HG03159 (cell line): ENCODE measurements at regions not wholly inside any gene's neighbourhood (a gene's known extent, or its start where the extent isn't known, plus 50 kb on each side); places are given as distances from the start of the nearest gene placed in this dataset.

ENCODE experiments used
- ATAC-seq: cut with Tn5 transposase; IDR thresholded peaks from one replicate; pipeline ENCODE4 v1.9.1; 2021; ENCODE audit warnings: mild to moderate bottlenecking, moderate library complexity; ENCODE audit not compliant: unreplicated experiment

DNA sequence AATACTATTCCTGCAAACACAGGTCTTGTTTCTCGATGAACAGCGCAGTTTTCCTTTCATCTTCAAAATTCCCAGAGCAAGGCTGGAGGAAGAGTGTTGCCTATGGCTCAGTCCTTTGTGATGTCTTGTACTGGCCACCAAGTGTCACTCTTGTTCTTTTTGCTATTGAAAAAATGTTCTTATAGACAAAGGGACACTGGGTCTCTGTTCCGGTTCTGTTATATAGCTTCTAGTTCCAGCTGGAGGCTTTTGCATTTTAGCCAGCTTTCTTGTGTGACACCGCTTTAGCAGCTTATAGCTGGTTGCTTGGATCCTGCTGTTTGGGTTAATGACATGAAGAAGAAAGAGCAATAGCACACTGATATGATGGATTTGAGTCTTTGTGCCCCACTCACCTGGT lies 343.7 kb upstream of the KCNN2 start:
- no peak for ATAC-seq

DNA sequence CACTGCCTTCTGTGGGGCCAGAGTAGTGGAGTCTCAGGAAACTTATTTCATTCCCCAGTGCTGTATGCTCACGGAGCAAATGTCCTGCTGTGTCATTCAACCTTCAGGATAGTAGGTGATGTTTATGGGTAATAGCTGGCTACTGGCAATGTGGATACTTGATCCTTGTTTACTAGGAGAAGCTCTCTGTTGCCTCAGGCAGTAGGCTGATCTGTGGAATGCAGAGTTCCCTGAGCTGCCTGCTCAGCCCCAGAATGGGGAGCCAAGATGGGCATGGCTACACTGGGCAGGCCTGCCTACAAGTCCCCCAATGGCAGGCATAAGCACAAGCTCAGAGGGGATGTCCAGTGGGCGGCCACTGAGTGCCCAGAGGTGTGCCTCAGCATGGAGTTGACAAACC lies 323.1 kb upstream of the KCNN2 start:
- no peak for ATAC-seq

DNA sequence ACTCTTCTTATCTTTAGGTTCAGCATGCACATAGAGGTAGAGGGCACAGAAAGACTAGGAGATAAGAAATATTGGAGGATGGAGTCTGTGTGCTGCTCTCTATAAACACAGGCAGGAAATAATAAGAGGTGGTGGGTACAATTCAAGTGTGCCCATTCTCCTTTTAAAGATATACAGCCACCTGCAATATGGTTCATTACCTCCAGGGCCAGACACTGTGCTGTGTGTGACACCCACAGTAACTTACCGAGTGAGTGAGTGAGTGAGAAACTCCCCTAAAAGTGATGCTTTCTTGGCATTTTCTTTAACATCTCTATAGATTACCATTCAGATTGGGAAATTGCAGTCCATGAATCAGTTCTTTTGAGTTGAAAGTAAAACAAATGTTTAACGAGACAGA lies 311.8 kb upstream of the KCNN2 start:
- ATAC-seq: no peak

DNA sequence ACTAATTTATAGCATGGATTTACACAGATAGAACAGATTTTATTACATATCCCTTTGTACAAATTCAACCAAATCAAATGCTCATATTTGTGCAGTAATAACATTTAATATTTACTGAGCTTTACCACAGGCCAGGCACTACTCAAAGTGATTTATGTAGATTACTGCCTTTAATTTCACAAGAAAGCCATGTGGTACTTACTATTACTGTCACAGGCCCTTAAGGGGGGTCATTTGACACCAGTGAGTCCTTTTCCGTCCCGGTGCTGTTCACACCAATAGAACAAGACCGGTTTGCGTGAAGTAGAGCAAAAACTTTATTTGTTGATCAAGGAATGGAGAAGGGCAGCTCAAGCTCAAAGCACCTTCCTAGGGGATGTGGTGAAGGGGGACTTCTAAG lies 308.5 kb upstream of the KCNN2 start:
- ATAC-seq: no peak

DNA sequence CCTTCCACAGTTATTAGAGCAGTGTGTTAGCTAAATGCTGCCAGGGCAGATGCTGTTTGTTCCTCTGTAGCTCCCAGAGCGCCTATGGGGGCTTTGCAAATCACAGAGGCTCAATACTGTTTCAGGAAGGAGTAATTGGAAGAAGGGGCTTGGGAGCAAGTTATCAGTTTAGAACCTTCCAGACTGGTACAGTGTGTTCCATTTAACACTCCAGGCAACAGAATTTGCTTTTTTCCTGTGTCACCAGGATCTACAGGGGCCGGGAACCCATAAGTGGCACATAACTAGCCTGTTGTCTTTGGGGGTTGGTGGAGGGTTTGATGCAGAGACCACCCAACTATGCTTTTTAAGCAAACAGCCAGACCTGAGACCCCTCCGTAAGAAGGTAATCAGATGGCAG lies 307.3 kb upstream of the KCNN2 start:
- no peak for ATAC-seq

DNA sequence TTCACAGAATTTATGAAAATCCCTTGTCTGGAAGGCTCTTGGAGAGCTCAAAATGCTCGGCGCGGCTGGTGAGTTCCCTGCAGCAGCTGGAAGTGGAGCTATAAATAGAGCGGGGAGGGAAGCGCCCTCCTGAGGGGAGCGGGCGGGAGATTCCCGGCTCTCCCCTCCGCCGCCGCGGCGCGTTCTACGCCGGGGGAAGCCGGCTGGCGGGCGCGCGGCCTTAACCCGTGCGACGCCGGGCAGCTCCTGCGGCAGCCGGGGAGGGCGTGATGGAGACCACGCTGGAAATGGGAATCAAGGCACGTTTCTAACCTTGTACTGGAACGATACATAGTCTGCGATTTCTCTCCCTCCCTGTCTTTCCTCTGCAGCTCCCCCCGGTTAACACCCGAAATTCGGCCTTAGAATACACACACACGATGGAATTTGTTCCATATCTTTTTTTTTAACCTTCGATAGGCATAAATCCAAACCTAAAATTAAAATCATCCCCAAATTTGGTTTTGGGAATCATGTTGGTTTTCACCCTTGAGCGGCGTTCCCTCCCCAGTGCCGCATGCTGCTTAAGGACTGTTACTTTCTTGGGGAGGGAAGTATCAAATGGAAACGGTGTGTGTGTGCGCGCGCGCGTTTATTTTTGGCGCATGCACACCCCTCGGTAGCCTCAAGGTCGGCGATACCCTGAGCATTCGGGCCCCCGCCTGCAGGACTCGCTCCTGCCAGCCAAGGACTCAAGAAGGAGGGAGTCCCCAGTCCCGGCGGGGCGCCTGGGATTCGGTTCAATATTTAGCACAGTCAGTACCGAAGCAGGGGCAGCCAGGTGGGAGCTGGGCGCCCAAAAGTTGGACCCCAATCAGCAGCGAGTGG lies 306.3 kb upstream of the KCNN2 start:
- ATAC-seq: no peak

DNA sequence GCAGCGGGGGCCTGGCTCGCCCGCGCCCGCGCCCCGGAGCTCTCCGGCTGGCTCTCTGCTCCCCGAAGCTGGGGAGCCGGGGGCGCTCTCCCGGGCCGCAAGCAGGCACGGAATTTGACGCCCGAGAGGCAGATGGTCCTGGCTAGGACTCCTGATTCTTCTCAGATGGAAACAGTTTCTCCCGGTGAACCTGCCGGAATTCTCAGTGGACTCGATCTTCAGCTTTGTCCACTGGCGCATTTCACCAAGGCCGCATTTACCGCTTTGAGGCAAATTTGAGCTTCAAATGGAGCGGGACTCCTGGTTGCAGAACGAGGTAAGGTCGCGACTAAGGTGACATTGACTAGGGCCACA lies 305.7 kb upstream of the KCNN2 start:
- no peak for ATAC-seq

DNA sequence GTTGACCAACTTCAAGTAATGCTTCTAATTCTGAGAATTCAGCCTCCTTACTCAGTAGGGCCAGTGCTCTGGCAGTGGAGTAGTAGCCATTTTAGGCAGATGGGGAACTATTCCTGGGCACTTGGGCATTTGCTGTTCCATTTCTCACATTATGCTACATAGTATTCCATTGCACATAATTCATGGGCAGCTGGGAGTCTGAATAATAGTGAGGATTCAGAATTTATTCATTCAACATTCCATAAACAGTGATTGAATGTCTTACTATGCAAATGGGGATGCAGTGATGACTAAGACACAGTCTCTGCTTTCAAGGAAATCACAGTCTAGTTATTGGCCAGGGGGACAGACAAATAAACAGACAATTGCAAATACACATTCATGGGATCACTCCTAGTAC lies 301.0 kb upstream of the KCNN2 start:
- no peak for ATAC-seq

DNA sequence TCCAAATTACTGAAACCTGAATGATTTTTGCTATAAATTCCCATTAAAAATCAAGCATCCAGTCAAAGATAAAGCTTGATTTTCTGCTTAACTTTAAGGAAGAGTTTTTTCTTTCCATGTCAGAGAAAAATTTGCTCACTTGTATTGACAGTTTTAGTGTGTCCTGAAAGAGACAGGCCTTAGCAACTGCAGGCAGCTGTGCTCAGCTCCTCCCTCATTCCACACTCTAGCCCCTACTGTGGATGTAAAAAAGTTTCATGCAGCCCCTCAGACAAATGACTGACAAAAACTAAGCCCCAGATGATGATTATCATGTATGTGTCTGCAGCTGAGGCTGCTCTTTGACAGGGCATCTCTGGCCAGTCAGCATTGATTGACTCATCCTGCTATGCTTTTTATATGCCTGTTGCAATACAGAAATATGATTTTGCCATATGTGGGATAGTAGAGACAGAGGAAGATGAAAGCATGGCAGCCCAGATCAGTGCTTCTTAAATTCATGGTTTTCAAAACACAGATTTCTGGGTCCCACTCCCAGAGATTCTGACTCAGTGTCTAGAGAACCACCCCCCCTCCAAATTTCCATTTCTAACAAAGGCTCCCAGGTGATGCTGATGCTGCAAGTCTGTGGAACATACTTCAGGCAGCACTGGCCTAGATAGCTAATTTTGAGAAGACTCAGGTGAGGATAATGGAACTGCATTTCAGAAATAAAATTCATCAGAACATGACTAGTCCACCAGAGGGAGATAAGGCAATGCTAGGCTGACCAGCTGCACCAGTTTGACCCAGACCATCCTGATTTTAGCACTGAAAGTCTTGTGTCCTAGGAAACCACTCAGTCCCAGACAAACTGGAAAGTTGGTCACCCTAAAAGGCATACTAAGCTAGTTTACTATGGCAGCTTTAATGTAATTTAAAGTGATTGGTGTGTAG lies 298.7 kb upstream of the KCNN2 start:
- no peak for ATAC-seq

DNA sequence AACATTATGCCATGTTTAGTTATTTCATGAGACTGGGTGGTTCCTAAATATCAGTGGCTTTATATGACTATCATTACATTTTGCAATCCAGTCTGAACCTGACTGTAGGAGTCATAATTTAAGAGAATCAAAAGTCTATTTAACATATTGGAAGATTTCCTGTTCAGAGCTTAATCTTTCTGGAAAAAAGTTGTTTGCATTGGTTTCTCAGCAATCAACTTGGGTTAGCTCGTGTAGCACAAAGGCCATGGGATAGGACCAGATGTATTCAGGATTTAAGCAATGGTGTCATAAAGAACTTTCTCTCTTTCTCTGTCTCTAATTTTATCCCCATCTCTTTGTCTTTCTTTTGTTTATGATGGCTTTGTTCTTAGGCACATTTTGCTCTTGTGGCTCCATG lies 296.0 kb upstream of the KCNN2 start:
- ATAC-seq: no peak

DNA sequence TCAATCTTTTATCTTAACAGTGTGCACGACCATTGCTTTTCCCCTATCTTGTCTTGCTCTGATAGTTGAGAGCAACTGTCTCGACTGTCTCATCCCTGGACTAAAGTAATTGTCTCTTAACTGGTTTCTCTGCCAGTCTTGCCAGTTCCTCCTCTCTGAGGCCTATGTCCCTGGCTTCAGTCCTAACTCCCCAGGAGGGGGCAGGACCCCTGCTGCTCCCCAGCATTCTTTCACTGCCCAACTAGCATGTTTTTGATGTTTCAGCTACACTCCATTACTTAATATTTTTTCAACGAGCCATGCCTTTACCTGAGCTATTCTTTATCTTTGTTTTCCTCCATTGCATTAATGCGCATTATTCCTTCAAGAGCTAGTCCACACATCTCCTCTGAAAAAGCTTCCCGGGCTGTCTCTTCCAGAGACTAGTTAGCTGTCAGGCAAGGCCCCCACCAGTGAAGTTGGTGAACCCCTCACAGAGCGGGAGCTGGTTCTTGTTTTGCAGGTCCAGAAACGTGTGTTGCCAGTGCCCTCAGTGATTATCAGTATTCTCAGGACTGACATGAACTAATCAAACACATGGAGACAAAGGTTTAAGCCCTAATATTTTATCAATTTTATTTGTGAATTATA lies 291.7 kb upstream of the KCNN2 start:
- ATAC-seq: no peak

DNA sequence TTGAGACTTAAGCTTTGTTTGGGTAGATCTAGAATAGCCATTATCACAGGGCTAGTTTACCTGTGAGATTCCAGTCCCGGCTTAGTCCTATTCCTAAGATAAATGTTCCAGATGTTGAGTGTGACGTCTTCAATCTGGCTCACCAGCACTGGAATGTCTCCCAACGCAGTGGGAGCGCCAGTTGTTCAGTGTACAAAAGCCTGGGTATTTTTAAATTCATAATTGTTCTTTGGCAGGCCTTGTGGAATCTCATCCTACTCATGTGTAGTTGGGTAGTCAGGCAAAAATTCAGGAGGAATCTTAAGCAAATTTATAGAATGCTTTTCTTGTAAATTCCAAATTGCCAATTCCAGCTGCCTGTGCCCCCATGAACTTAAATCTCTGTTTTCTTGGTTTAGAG lies 272.6 kb upstream of the KCNN2 start:
- no peak for ATAC-seq

DNA sequence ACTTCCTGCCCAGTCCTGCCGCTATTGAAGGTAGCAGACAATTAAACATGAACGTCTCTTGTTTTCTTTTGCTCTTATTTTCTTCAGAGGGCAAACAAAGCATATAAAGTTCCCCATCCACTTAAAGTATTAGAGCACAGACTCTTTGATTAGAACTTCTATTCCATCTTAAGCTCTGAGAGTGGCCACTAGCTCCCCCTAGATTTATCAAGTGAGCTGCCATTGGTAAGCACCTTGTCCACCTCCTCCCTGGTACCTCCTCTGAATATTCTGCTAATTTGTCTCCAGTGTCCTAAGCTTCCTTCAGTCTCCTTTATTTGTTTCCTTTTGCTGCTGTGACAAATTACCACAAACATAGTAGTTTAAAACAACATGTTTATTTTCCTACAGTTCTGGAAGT lies 264.3 kb upstream of the KCNN2 start:
- no peak for ATAC-seq

DNA sequence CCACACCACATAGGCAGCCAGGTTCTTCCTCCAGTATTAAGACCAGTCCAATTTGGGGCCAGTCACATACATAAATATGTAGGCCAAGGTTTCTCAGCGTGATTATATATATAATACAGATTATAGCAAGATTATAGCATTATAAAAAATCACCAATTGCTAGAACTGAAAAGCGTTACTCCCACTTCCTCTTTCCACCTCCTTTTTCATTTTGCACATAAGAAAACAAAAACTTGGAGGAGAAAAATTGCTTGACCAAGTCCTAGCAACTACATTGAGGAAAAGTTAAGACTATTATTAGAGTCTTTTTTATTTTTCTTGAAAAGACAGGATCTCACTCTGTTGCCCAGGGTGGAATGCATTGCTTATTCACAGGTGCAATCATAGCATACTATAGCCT lies 262.7 kb upstream of the KCNN2 start:
- no peak for ATAC-seq

DNA sequence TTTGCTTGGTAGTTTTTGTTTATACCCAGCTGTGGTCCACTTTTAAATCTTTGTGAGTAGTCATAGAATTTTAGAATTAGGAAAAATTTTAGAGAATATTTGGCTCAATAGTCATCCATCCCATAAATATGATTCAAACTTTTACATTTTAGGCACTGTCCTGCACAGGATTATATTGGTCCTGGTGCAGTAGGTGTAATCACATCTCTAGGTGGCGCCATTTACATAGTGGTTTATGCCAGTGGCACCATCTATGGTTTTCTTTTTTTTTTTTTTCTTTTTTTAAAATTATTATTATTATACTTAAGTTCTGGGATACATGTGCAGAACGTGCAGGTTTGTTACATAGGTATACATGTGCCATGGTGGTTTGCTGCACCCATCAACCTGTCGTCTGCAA lies 260.7 kb upstream of the KCNN2 start:
- ATAC-seq: peak; percentile 78

DNA sequence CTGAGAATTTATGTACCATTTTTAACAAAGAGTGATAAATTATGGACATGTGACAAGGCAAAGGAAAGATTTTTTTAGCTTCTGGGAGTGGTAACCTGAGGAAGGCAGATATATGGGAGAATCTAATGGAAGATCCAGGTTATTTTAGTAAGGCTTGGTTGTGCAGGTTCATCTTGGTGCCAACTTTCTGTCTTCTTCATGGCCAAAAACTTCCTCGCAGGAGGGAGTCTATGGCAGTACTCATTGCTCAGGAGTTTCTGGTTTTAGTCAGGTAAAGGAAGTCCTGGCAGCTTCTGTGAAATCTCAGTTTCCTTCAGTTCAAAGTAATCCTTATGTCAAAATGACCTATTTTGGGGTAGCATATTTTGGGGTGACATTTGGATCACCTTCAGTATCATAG lies 248.3 kb upstream of the KCNN2 start:
- no peak for ATAC-seq

DNA sequence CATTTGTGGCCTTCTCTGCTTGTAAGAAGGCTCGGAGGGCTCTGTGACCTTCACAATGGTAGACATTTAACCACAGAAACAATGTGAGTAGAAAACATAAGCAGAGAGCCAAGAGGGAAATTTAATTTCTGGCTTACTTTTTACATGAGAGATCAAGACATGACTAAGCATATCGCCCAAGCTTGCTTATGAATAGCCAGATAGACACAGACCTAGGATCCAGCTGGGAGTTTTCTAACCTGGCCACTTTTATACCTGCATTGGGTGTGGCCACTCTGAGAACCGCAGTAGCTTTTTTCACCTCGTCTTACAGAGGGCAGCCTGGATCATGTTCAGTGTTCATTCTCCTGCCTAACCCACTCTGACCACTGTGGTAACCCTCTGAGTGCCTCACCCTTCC lies 244.9 kb upstream of the KCNN2 start:
- ATAC-seq: no peak

DNA sequence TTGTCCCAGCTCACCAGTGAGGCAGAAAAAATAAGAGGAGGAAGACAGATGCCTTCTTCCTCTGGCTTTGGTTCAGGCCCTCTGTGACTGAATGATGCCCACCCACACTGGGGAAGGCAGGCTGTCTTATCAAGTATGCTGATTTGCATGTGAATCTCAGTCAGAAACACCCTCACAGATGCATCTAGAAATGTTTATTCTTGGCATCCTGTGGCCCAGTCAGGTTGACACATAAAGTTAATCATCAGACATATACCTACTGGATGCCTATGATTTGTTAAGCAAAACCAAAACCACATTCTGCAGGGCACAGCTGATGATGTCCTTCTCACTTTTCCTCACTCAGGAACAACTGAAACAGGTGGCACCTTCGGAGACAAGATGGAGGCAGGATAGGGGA lies 243.4 kb upstream of the KCNN2 start:
- peak; percentile 46 for ATAC-seq

DNA sequence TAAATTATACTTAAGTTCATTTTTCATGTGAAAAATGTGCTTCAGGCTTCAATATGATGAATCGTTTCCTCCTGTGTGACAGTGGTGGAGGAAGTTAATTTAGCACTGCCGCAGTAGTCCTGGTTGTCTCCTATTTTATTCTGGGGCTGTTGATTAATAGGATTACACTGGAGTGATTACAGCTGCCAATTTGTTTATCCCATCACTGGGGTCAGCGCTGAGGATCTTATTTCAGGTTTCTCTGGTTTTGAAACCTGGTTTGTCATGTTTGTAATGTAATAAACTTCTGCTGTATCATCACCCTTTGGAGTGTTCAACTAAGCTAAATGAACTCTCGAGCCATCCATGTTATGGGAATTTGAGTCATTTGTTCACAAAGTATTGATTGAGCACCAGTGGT lies 241.7 kb upstream of the KCNN2 start:
- no peak for ATAC-seq

DNA sequence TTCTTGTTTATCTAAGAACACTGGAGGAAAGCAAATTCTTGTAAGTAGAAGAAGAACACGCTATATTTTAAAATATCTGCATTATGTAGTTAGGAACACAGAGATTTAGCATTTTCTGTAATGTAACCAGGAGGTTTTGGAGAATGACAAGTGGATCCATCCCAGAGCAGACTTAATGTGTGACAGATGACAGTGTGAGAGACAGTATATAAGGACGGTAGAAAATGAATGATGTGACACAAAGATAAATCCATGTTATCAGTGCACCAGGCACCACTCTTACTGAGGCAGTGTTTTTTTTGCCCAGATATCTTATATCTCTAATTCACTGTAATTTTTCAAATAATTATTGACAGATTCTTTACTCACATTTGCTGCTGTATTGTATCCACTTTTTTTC lies 239.0 kb upstream of the KCNN2 start:
- no peak for ATAC-seq

DNA sequence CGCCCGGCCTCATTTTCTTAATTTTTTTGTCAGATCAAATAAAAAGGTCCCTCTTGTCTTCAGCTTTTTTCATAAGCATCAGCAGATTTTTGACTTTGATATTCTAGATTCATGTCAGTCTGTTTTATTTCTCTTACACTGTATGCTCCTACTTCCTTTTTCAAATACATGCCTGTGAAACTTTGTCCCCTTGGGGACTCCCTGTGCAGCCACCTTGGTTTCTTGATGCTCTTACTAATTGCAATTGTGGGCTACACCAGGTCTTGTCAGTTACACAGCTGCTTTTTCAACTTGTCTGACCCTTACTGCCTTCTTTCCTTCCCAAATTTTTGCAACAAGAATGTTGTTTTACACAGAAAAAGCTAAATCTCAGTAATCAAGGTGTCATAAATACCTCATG lies 238.2 kb upstream of the KCNN2 start:
- no peak for ATAC-seq

DNA sequence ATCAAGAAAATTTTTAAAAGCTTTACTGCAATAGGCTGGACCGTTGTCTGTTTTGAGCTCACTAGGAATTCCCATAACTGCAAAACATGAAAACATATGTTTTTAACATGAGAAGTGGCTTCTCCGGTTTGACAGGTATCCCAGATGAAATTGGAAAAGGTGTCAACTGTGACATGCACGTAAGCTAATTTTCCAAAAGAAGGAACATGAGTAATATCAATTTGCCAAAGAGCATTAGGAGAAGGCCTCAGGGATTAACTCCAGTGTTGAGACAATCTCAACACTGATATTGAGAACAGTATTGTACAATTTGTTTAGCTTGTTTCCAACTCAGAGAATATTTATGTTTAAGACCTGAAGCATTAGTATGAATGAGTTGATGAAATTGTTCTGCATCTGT lies 215.5 kb upstream of the KCNN2 start:
- no peak for ATAC-seq
